Tibial nerve (tissue), 3 donors: ENCODE measurements at regions not wholly inside any gene's neighbourhood (a gene's known extent, or its start where the extent isn't known, plus 50 kb on each side); places are given as distances from the start of the nearest gene placed in this dataset.
"Not testable (repeated sequence)": the region's sequence is repeated elsewhere in the genome, so short reads cannot be mapped to it uniquely, and the experiment has no call there.

ENCODE experiments used
- CTCF ChIP-seq, 5 experiments: fragments of 200-600 bp in 3 of 5; fragments of 450-650 bp in 2 of 5; sonication (generic) in 3 of 5; IDR thresholded peaks; one replicate each; pipeline ENCODE4 v1.5.1; 2016 to 2019; ENCODE audit warnings: antibody characterized with exemption in 5 of 5, mild to moderate bottlenecking in 3 of 5, moderate library complexity in 2 of 5
- POLR2A ChIP-seq, 2 donors: fragments of 450-650 bp; IDR thresholded peaks; one replicate each; pipeline ENCODE4 v1.6.1; 2017; ENCODE audit warnings: antibody characterized with exemption in 2 of 2, mild to moderate bottlenecking in 2 of 2, moderate library complexity in 2 of 2

GRCh38 chr1:166667600-166667999, 171.7 kb upstream of the POGK start:
- not testable (repeated sequence) for TF ChIP-seq POLR2A, CTCF (IDR thresholded peaks at IDR 0.05)
